ENCODE measurements at regions not wholly inside any gene's neighbourhood (a gene's known extent, or its start where the extent isn't known, plus 50 kb on each side); places are given as distances from the start of the nearest gene placed in this dataset.

GRCh38 chr6:105489216-105489530, 86.3 kb upstream of the PREP start:
- TF ChIP-seq REST (IDR thresholded peaks at IDR 0.05; ENCODE audit: low read depth, low read length), result no peak
- no peak for TF ChIP-seq SMC3 (IDR thresholded peaks at IDR 0.05; ENCODE audit: low read depth, low read length)
- no peak for TF ChIP-seq MAX (IDR thresholded peaks at IDR 0.05; ENCODE audit: low read depth)
- no peak for TF ChIP-seq CTCF (IDR thresholded peaks at IDR 0.05)
